Adrenal gland (tissue), 5 donors: ENCODE measurements at regions not wholly inside any gene's neighbourhood (a gene's known extent, or its start where the extent isn't known, plus 50 kb on each side); places are given as distances from the start of the nearest gene placed in this dataset.

Experiments used
- POLR2A ChIP-seq, 2 donors: fragments of 450-650 bp; IDR thresholded peaks; one replicate each; pipeline ENCODE4 v1.6.1; 2017; ENCODE audit warnings: antibody characterized with exemption in 2 of 2, mild to moderate bottlenecking in 2 of 2, moderate library complexity in 1 of 2
- TF ChIP-seq, protein P1 (sequence below), 6 experiments: fragments of 450-650 bp in 4 of 6; fragments of 200-600 bp in 2 of 6; sonication (generic) in 1 of 6; IDR thresholded peaks; 1 replicate in 5 of 6; 2 replicates in 1 of 6; pipeline versions ENCODE4 v1.5.1 to v1.8.0; 2016 to 2021; ENCODE audit warnings: antibody characterized with exemption in 6 of 6, mild to moderate bottlenecking in 2 of 6, moderate library complexity in 1 of 6
- donor health status: DM: no; HTN: no; CAD: no.

DNA sequence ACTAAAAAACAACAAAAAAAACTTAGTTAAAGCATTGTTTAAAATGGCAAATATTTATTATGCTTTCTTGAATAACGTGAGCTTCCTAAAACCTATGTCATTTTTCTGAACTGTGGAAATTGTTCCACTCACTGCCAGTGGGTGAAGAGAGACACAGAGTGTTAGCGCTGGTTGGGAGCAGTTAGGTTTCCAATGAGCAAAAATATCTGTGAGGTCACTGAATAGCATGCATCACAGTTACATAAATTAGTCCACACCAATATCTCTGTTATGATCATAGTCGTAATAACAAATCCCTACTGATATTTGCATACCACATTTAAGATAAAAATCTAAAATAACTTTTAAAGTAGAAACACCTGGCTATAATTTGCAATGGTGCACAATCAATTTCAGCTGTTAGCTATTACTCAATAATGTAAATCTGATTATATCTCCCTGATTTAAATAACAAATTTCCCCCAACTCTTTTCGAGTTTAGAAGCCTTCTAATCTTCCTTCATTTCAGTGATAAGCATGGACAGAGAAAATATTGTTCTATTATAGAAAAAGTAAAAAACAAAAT is 1094.0 kb upstream of the KLHL29 start:
- TF ChIP-seq, protein P1, sequence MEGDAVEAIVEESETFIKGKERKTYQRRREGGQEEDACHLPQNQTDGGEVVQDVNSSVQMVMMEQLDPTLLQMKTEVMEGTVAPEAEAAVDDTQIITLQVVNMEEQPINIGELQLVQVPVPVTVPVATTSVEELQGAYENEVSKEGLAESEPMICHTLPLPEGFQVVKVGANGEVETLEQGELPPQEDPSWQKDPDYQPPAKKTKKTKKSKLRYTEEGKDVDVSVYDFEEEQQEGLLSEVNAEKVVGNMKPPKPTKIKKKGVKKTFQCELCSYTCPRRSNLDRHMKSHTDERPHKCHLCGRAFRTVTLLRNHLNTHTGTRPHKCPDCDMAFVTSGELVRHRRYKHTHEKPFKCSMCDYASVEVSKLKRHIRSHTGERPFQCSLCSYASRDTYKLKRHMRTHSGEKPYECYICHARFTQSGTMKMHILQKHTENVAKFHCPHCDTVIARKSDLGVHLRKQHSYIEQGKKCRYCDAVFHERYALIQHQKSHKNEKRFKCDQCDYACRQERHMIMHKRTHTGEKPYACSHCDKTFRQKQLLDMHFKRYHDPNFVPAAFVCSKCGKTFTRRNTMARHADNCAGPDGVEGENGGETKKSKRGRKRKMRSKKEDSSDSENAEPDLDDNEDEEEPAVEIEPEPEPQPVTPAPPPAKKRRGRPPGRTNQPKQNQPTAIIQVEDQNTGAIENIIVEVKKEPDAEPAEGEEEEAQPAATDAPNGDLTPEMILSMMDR (IDR thresholded peaks at IDR 0.05), result no peak
- no peak for TF ChIP-seq POLR2A (IDR thresholded peaks at IDR 0.05)
